ENCODE measurements at regions not wholly inside any gene's neighbourhood (a gene's known extent, or its start where the extent isn't known, plus 50 kb on each side); places are given as distances from the start of the nearest gene placed in this dataset.

DNA sequence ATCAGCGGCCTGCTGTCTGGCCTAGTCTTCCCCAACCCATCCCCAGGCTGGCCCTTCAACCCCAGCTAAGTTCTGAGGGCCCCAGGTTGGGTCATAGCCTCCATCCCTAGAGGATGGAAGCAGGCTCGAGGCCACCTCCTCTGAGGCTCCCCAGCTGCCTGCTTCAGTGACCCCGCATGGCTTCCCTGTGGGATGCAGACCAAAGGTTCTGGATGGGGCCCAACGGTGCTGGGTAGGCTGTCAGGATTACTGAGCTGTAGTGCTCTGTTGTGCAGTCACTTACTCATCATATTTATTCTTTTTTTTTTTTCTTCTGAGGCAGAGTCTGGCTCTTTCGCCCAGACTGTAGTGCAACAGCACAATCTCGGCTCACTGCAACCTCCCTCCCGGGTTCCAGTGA lies 92.0 kb downstream of the IRF2BPL start:
- Histone ChIP-seq H3K9ac (ENCODE audit: low read depth in 2 of 2, low read length in 2 of 2) (no peak overlapping the region), H3K4me1 (no peaks in the 10 kb centered on the region), H3K9me3 (no peaks in the 10 kb centered on the region), H3K27ac (no peak overlapping the region), H3K27me3 (no peaks in the 10 kb centered on the region), H3K4me3 (no peak overlapping the region), H3K36me3 (no peaks in the 10 kb centered on the region)
- intact Hi-C loops (cut with DNase I) = no loop called here
- TF ChIP-seq, protein P1, sequence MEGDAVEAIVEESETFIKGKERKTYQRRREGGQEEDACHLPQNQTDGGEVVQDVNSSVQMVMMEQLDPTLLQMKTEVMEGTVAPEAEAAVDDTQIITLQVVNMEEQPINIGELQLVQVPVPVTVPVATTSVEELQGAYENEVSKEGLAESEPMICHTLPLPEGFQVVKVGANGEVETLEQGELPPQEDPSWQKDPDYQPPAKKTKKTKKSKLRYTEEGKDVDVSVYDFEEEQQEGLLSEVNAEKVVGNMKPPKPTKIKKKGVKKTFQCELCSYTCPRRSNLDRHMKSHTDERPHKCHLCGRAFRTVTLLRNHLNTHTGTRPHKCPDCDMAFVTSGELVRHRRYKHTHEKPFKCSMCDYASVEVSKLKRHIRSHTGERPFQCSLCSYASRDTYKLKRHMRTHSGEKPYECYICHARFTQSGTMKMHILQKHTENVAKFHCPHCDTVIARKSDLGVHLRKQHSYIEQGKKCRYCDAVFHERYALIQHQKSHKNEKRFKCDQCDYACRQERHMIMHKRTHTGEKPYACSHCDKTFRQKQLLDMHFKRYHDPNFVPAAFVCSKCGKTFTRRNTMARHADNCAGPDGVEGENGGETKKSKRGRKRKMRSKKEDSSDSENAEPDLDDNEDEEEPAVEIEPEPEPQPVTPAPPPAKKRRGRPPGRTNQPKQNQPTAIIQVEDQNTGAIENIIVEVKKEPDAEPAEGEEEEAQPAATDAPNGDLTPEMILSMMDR (IDR thresholded peaks at IDR 0.05) = no peak
- no peak for DNase-seq

DNA sequence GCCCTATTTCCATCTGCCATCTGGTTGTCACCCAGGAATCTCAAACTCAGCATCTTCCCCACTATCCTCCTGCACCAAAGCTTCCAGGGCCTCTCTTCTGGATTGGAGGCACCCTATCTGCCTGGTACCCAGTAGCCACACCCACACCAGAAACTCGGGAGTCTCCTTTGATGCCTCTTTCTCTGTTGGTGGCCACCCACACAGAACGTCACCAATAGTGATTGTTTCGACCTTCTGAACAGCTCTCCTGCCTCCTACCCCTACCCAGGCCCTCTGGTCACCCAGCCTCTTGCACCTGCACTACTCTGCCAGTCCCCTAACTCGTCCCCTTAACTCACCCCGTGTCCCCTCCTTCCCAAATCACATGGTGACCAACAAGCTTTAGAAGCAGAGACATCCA lies 95.0 kb downstream of the IRF2BPL start:
- intact Hi-C loops (cut with DNase I) = no loop called here
- Histone ChIP-seq H3K36me3 (no peaks in the 10 kb centered on the region), H3K4me1 (no peaks in the 10 kb centered on the region), H3K27me3 (no peaks in the 10 kb centered on the region), H3K27ac (no peak overlapping the region), H3K9me3 (no peaks in the 10 kb centered on the region), H3K9ac (ENCODE audit: low read depth in 2 of 2, low read length in 2 of 2) (no peak overlapping the region), H3K4me3 (no peak overlapping the region)
- no peak for DNase-seq
- TF ChIP-seq, protein P1 (IDR thresholded peaks at IDR 0.05) = no peak

DNA sequence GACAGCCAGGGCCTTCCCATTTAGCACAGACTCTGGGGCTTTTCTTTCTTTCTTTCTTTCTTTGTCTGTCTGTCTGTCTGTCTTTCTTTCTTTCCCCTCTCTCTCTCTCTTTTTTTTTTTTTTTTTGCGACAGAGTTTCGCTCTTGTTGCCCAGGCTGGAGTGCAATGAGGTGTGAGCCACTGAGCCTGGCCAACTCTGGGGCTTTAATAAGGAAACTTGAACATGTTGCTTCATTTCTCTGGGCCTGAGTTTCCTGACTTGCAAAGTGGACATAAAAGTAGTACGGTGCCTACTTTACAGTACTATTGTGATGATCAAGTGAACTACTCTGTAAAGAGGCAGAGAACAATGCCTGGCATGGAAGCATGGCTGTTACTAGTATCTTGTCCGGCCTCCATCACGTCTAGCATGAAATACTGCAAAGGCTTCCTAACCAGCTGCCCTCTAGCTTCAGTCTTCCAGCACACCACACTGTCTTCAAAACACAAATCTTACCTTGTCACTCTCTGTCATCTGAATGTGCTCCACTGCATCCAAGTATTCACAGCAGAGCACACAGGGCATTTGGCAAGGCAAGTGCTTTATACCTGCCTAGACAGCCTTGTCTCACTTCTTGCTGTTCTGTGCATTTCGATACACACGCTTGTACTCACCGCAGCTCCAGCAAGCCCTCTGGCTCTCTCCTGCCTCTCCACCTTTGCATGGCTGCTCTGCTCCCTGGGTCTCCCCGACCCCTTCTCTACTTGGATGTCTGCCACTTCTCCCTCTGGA lies 96.7 kb downstream of the IRF2BPL start:
- DNase-seq = no peak
- H3K27ac ChIP-seq = no peak overlapping the region
- intact Hi-C loops (cut with DNase I) = no loop called here
- H3K4me3 ChIP-seq = no peak overlapping the region
- H3K9ac ChIP-seq (ENCODE audit: low read depth in 2 of 2, low read length in 2 of 2) = no peak overlapping the region
- H3K36me3 ChIP-seq = no peaks in the 10 kb centered on the region
- H3K4me1 ChIP-seq = no peaks in the 10 kb centered on the region
- TF ChIP-seq, protein P1 (IDR thresholded peaks at IDR 0.05) = no peak
- H3K27me3 ChIP-seq = no peaks in the 10 kb centered on the region
- H3K9me3 ChIP-seq = no peaks in the 10 kb centered on the region

DNA sequence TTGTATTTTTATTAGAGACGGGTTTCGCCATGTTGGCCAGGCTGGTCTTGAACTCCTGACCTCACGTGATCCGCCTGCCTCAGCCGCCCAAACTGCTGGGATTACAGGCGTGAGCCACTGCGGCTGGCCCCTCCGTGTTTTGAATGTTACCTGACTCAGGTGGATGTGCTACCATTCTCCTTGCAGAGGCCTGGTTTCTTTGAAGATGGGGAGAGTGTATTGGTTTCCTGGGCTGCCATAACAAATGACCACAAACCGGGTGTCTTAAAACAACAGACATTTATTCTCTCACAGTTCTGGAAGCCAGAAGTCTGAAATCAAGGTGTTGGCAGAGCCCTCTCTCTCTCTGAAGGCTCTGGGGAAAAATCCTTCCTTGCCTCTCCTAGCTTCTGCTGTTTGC lies 98.0 kb downstream of the IRF2BPL start:
- Histone ChIP-seq H3K9me3 (no peaks in the 10 kb centered on the region), H3K4me3 (no peak overlapping the region), H3K36me3 (no peaks in the 10 kb centered on the region), H3K27ac (no peak overlapping the region), H3K27me3 (no peaks in the 10 kb centered on the region), H3K9ac (ENCODE audit: low read depth in 2 of 2, low read length in 2 of 2) (no peak overlapping the region), H3K4me1 (no peaks in the 10 kb centered on the region)
- TF ChIP-seq, protein P1 (IDR thresholded peaks at IDR 0.05) = no peak
- DNase-seq = no peak
- intact Hi-C loops (cut with DNase I) = no loop called here

DNA sequence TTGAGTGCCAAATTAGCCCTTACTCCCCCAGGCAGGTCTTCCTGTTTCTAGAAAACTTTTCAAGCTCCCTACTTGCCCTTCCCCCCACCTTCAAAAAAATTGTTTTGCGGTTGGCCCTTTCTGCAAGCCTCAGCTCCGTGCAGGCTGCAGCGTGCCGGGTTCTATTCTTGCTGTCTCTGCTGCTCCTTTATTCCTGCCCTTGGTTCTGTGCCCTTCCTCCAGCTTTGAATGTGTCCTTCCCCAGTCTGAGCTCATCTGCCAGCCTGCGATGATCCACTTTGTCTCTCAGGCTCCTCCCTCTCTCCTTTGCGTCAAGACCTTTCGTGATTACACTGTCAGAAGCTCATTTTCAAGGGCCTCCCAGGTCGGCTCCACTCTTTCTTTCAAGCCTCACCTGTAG lies 98.6 kb downstream of the IRF2BPL start:
- TF ChIP-seq, protein P1 (IDR thresholded peaks at IDR 0.05) = no peak
- DNase-seq = no peak
- Histone ChIP-seq H3K4me1 (no peaks in the 10 kb centered on the region), H3K27ac (no peak overlapping the region), H3K27me3 (no peaks in the 10 kb centered on the region), H3K36me3 (no peaks in the 10 kb centered on the region), H3K9ac (ENCODE audit: low read depth in 2 of 2, low read length in 2 of 2) (no peak overlapping the region), H3K4me3 (no peak overlapping the region), H3K9me3 (no peaks in the 10 kb centered on the region)
- intact Hi-C loops (cut with DNase I) = no loop called here
